AG09309 (cell line): ENCODE measurements at regions not wholly inside any gene's neighbourhood (a gene's known extent, or its start where the extent isn't known, plus 50 kb on each side); places are given as distances from the start of the nearest gene placed in this dataset.

Experiments used
- DNase-seq: peaks from one replicate; pipeline ENCODE4 v3.0.0-alpha.2; 2010; ENCODE audit warnings: low read depth
- H3K4me3 ChIP-seq: 2 replicates; pipeline ENCODE4 v1.5.1; 2011; ENCODE audit warnings: mild to moderate bottlenecking, low read depth, low read length, moderate library complexity; ENCODE audit not compliant: control insufficient read depth
- TF ChIP-seq, protein P1 (sequence below): IDR thresholded peaks from 2 replicates; pipeline ENCODE4 v1.5.1; 2011; ENCODE audit warnings: mild to moderate bottlenecking, low read depth, low read length, inconsistent platforms; ENCODE audit not compliant: insufficient read depth, control insufficient read depth; ENCODE audit errors: missing control alignments

DNA sequence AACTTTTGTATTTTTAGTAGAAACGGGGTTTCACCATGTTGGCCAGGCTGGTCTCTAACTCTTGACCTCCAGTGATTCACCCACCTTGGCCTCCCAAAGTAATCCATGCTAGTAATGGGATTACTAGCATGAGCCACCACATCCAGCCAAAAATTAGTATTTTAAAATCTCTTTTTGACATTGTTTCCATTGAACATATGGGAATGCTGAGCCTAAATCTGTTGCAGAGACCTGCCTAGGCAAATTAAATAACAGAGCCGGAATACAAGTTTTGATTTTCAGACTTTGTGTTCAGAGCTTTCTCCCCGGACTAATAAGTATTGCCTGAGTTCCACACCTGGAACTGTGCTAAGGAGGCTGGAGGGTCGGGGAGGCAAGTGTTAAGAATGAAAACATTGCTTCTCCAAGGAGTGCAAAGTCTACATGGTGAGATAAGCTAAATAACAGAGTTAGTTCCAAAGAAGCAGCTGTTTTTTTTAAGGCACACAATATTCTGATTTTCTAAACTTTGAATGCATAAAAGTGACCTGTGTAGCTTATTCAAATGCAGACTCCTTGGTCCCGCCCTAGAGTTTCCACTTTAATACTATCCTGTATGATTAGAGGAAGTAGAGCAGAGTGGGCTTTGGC, 150.6 kb upstream of the CELF4 start:
- H3K4me3 ChIP-seq = no peak overlapping the region
- DNase-seq = no peak
- TF ChIP-seq, protein P1, sequence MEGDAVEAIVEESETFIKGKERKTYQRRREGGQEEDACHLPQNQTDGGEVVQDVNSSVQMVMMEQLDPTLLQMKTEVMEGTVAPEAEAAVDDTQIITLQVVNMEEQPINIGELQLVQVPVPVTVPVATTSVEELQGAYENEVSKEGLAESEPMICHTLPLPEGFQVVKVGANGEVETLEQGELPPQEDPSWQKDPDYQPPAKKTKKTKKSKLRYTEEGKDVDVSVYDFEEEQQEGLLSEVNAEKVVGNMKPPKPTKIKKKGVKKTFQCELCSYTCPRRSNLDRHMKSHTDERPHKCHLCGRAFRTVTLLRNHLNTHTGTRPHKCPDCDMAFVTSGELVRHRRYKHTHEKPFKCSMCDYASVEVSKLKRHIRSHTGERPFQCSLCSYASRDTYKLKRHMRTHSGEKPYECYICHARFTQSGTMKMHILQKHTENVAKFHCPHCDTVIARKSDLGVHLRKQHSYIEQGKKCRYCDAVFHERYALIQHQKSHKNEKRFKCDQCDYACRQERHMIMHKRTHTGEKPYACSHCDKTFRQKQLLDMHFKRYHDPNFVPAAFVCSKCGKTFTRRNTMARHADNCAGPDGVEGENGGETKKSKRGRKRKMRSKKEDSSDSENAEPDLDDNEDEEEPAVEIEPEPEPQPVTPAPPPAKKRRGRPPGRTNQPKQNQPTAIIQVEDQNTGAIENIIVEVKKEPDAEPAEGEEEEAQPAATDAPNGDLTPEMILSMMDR = no peak

DNA sequence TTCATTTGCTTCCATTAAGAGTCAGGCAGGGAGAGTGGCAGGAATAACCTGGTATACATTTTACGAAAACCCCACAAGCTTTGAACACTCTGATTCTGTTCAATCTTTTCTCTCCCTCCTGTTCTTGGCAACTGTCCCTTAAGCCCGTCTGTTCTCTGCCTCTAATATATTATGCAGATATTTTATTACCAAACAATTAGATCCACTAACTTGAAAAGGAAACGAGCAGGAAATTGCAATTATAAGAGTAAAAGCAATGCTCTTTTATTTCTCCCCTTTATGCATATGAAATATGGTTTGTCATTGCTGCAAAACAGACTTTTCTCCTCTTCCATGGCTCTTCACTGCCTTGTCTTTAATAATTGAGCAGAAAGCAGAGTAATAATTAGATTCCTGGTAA, 149.1 kb upstream of the CELF4 start:
- DNase-seq = no peak
- H3K4me3 ChIP-seq = no peak overlapping the region
- TF ChIP-seq, protein P1 = no peak

DNA sequence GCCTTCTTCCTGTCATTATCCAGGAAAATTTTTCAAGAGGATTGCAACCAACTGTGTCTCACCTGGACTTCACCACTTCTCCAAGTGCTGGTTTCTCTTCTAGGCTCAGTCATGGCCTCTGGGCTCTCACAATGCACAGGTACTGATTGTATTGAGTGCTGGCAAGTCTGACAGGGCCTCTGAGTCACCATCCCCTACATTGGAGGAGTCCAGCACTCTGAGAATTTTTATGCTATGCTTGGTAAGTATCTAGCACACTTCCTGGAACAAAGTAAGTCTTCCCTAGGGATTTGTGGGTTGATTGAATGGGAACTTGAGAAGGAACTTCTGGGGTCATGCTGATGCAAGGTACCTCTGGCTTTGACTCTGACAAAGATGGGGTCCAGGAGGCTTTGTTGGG, 147.2 kb upstream of the CELF4 start:
- H3K4me3 ChIP-seq = no peak overlapping the region
- TF ChIP-seq, protein P1 = no peak
- no peak for DNase-seq

DNA sequence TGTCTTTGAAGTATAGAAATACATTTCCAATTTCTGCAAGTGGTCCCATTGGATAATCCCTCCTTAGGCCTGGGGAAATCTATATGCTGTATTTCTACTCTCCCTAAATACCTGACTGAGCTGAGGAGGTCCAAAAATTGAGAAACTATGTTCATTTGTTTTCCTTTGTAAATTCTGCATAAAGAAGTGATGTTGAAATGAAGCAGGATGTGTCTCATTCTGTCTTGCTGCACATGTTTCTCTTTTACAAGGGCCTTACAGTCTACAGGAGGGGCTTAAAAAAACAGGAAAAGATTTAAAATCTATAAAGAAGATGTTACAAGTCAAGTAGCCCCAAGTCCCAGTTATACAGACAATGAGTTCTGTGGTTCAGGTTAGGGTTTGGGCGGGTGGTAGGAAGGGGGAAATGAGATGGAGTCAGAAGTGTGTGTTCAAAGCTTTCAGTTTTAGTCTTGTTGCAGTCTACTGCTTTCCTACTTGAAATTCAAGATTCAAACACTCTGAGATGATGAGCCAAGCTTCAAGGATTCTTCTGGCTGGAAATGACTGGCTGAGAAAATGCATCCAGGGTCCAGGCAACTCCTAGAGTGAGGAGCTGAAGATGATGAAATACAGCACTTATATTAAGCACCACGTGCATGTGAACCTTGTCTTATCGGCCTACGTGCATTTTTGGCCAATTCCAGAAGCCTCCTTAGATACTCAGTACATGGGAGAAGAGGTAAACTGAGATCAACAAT, 146.3 kb upstream of the CELF4 start:
- TF ChIP-seq, protein P1 = no peak
- H3K4me3 ChIP-seq = no peak overlapping the region
- no peak for DNase-seq

DNA sequence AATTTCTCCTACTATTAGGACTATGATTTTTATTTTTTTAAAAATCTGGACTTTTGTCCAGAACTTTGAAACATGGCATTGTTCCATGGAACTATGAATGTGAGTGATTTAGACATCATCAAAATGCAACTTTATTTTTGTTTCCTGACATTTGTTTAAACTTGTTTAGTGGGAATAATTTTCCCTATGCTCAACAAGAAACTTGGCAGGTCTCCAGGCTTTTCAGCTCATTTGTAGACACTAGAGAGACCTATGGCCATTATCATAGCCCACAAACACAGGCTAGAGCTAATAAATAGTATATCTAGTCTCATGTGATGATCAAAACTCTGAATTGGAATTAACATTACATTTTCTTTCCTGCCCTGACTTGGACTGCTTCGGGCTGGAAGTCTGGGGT, 145.1 kb upstream of the CELF4 start:
- TF ChIP-seq, protein P1 = no peak
- no peak overlapping the region for H3K4me3 ChIP-seq
- DNase-seq = no peak

DNA sequence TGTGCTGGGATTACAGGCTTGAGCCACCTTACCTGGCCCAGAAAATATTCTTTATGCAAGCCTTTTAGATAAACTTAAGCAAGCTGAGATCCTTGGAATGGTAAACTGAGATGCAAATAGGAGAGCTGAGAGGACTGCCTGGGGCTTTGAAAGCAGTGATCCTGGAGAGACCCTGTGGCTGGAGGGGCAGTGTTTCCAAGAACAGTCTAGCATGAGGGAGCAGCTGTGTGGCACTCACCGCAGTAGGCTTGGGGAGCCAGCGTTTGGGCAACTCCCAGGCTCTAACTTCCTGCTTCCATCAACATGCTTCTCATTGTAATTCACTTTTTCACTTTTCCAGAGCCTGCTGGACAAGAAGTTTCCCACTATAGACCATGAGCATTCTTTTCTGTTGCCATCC, 144.1 kb upstream of the CELF4 start:
- no peak overlapping the region for H3K4me3 ChIP-seq
- no peak for DNase-seq
- TF ChIP-seq, protein P1 = no peak
